Osteoblast (primary cell): ENCODE measurements at regions not wholly inside any gene's neighbourhood (a gene's known extent, or its start where the extent isn't known, plus 50 kb on each side); places are given as distances from the start of the nearest gene placed in this dataset.

Source experiments
- DNase-seq: peaks from one replicate; pipeline ENCODE4 v3.0.0; 2011; ENCODE audit warnings: low spot score, mixed read lengths; ENCODE audit not compliant: insufficient read length; ENCODE audit errors: missing footprints
- H2AFZ ChIP-seq: 2 replicates; pipeline ENCODE4 v1.6.0; 2011; ENCODE audit warnings: mild to moderate bottlenecking, low read length
- H3K27ac ChIP-seq: 2 replicates; pipeline ENCODE4 v1.5.1; 2011; ENCODE audit warnings: mild to moderate bottlenecking, low read depth, low read length, moderate library complexity
- H3K27me3 ChIP-seq: 2 replicates; pipeline ENCODE4 v1.6.0; 2012; ENCODE audit warnings: mild to moderate bottlenecking, control low read depth, inconsistent platforms, low read length, moderate library complexity; ENCODE audit not compliant: insufficient read depth
- H3K36me3 ChIP-seq: 2 replicates; pipeline ENCODE4 v1.5.1; 2011; ENCODE audit warnings: mild to moderate bottlenecking, low read length, control low read depth, moderate library complexity; ENCODE audit not compliant: insufficient read depth
- H3K4me1 ChIP-seq: 2 replicates; pipeline ENCODE4 v1.5.1; 2011; ENCODE audit warnings: mild to moderate bottlenecking, low read length, control low read depth, moderate library complexity; ENCODE audit not compliant: insufficient read depth
- H3K4me2 ChIP-seq: 2 replicates; pipeline ENCODE4 v1.6.0; 2011; ENCODE audit warnings: mild to moderate bottlenecking, low read length; ENCODE audit not compliant: insufficient read depth
- H3K4me3 ChIP-seq: fragments of 200-600 bp; sonication (generic); 3 replicates; pipeline ENCODE4 v1.5.1; 2012; ENCODE audit warnings: mild to moderate bottlenecking, low read length, inconsistent platforms; ENCODE audit not compliant: insufficient read depth
- H3K79me2 ChIP-seq: 2 replicates; pipeline ENCODE4 v1.6.0; 2012; ENCODE audit warnings: mild to moderate bottlenecking, low read length, control low read depth, inconsistent platforms; ENCODE audit not compliant: insufficient read depth
- H3K9me3 ChIP-seq: 2 replicates; pipeline ENCODE4 v1.5.1; 2011; ENCODE audit warnings: low read depth, low read length, control low read depth
- H4K20me1 ChIP-seq: 2 replicates; pipeline ENCODE4 v1.6.0; 2012; ENCODE audit warnings: mild to moderate bottlenecking, low read length, control low read depth; ENCODE audit not compliant: insufficient read depth
- CTCF ChIP-seq: IDR thresholded peaks from 2 replicates; pipeline ENCODE4 v1.5.1; 2011; ENCODE audit warnings: mild to moderate bottlenecking, low read depth, low read length, moderate library complexity; ENCODE audit errors: extremely low read depth

DNA sequence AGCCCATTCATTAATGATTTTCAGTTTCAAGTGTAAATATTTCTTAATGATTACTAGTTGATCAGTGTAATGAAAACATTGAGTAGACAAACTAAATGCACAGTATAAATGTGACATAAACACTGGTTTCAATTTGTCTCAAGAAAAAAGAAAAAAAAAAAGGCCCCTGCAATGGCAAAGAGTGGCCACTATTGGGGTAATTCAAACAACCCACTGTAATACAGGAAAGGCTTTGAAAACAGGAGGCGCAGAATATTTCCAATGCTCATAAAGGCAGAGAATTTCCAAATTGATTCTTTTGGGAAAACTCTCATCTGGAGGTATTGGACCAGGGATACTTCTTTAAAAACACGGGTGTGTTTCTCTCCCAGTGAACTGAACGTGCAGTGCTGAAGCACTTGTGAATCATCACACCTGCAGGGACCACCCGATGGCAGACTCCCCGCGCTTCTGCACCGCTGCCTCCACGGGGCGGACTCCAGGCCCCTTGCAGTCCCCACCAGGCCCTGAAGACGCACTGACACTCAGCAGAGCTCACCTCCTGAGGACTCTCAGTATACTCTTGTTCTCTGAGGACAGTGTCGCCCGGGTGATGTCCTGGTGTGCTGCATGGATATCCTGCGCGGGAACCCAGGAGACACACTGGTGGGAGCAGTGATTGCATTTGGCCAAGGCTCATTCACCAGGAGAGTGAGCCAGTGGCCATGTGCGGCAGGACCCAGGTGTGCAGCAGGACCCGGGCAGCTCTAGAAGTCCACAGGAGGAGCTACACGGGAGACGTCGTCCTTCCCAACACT lies 227.6 kb upstream of the IRX4 start:
- no peak overlapping the region for H2AFZ ChIP-seq
- TF ChIP-seq CTCF: no peak

GRCh38 chr5:2109566-2109965 lies 226.8 kb upstream of the IRX4 start:
- Histone ChIP-seq H3K27ac (no peak overlapping the region), H2AFZ (no peak overlapping the region), H3K4me2 (no peak overlapping the region), H3K4me3 (no peak overlapping the region), H4K20me1 (no peaks in the 10 kb centered on the region), H3K4me1 (no peaks in the 10 kb centered on the region), H3K9me3 (no peaks in the 10 kb centered on the region), H3K27me3 (no peaks in the 10 kb centered on the region), H3K36me3 (no peaks in the 10 kb centered on the region), H3K79me2 (no peaks in the 10 kb centered on the region)
- TF ChIP-seq CTCF: no peak
- no peak for DNase-seq

More for the DNA sequence above, 227.6 kb upstream of the IRX4 start:
- H4K20me1 ChIP-seq: no peaks in the 10 kb centered on the region
- H3K36me3 ChIP-seq: no peaks in the 10 kb centered on the region
- H3K4me1 ChIP-seq: no peaks in the 10 kb centered on the region
- no peaks in the 10 kb centered on the region for H3K27me3 ChIP-seq
- H3K9me3 ChIP-seq: no peaks in the 10 kb centered on the region
- no peaks in the 10 kb centered on the region for H3K79me2 ChIP-seq
- no peak for DNase-seq
- no peak overlapping the region for H3K27ac ChIP-seq
- H3K4me3 ChIP-seq: no peak overlapping the region
- no peak overlapping the region for H3K4me2 ChIP-seq

- Histone ChIP-seq H4K20me1 (no peaks in the 10 kb centered on the region), H3K27ac (no peak overlapping the region), H3K4me3 (no peak overlapping the region), H3K9me3 (no peaks in the 10 kb centered on the region), H2AFZ (no peak overlapping the region), H3K4me2 (no peak overlapping the region), H3K27me3 (no peaks in the 10 kb centered on the region), H3K4me1 (no peaks in the 10 kb centered on the region), H3K36me3 (no peaks in the 10 kb centered on the region), H3K79me2 (no peaks in the 10 kb centered on the region)
- no peak for DNase-seq
- TF ChIP-seq CTCF: no peak
Measured at GRCh38 chr5:2106721-2107120, 224.0 kb upstream of the IRX4 start.

- no peak overlapping the region for H2AFZ ChIP-seq
- no peaks in the 10 kb centered on the region for H4K20me1 ChIP-seq
- H3K36me3 ChIP-seq: no peaks in the 10 kb centered on the region
- no peak overlapping the region for H3K4me3 ChIP-seq
- no peaks in the 10 kb centered on the region for H3K79me2 ChIP-seq
- no peak overlapping the region for H3K27ac ChIP-seq
- DNase-seq: no peak
- TF ChIP-seq CTCF: no peak
- no peaks in the 10 kb centered on the region for H3K27me3 ChIP-seq
- no peaks in the 10 kb centered on the region for H3K9me3 ChIP-seq
- no peaks in the 10 kb centered on the region for H3K4me1 ChIP-seq
- H3K4me2 ChIP-seq: no peak overlapping the region
Measured at GRCh38 chr5:2105141-2105540, 222.4 kb upstream of the IRX4 start.
